Stimulated activated CD8-positive, alpha-beta memory T cell treated with anti-CD3 and anti-CD28 coated beads, Interleukin-4, amount 100 ng/mL, for 1 hour (primary cell): ENCODE measurements at regions not wholly inside any gene's neighbourhood (a gene's known extent, or its start where the extent isn't known, plus 50 kb on each side); places are given as distances from the start of the nearest gene placed in this dataset.

Experiments
- DNase-seq, 2 donors: peaks; one replicate each; pipeline ENCODE4 v3.0.0-alpha.2; 2020; ENCODE audit warnings: low read depth in 2 of 2, low spot score in 1 of 2

DNA sequence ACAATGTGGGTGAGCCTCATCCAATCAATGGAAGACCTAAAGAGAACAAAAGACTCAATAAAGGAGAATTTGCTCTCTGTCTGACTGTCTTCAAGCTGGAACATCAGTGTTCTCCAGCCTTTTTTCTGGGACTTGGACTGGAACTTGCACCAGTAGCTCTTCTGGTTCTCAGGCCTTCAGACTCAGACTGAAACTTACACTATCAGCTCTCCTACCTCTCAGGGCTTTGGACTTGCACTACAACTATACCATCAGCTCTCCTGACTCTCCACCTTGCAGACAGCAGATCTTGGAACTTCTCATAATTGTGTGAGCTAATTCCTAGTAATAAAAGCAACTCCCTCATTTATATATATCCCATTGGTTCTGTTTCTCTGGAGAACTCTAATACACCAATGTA, 185.9 kb downstream of the SMIM20 start:
- no peak for DNase-seq

DNA sequence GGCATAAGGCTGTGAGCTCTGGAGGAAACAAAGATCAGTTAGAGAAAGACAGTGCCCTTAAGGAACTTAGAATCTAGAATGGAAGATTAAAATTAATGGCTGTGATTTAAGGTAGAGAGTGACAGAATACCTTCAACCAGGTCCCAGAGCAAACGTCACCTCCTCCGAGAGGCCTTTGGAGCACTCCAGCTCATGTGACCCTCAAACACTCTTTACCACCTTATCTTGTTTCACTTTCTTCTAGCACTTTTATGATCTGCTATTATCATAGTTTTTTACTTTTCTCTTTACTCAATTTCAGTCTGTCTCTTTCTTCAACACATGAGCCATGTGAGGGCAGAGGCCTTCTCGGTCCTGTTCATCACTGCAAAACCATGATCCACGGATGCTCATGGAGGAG, 187.0 kb downstream of the SMIM20 start:
- no peak for DNase-seq

DNA sequence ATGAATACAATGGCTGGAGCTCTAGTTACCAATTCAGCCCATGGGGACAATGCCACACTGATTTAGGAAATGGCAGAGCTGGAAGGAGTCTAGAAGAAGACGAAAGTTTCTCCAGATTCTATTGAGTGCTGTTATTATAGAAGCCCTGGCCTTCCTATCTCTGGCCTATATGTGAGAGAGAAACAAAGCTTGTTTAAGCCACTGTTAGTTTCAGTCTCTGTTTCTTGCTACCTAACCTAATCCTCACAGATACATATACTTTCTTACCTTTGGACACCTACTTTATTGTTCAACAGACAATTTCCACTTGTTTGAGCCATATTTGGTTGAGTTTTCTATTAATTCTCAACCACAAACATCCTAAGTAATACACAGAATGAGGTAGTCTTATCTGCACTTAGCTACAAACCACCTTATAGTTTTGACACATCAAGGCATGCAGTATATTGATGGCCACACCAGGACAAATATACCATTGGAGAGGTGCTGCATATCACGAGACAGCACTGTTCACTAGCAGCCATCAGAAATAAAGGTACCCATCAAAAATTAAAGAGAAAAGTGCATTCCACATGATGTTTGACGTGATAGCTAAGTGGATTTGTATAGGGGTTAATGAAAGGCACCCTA, 190.2 kb downstream of the SMIM20 start:
- DNase-seq, result no peak

DNA sequence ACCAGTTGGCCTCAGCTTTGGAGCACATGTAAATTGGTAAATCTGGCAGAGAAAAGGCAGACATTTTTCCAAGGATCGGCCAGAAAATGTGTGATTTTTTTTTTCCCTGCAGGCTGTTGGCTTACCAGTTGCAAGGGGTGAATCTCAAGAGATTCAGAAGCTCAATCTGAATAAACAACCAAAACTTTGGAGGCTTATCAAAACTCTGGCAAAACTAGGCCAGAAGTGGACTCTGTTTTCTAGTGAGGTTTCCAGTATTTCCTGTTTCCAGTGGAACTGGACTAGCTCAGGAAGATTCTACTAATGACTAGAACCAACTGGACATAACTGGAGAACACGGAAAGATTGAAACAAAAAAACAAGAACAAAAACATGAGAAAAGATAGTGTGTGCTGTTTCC, 191.3 kb downstream of the SMIM20 start:
- DNase-seq, result no peak

DNA sequence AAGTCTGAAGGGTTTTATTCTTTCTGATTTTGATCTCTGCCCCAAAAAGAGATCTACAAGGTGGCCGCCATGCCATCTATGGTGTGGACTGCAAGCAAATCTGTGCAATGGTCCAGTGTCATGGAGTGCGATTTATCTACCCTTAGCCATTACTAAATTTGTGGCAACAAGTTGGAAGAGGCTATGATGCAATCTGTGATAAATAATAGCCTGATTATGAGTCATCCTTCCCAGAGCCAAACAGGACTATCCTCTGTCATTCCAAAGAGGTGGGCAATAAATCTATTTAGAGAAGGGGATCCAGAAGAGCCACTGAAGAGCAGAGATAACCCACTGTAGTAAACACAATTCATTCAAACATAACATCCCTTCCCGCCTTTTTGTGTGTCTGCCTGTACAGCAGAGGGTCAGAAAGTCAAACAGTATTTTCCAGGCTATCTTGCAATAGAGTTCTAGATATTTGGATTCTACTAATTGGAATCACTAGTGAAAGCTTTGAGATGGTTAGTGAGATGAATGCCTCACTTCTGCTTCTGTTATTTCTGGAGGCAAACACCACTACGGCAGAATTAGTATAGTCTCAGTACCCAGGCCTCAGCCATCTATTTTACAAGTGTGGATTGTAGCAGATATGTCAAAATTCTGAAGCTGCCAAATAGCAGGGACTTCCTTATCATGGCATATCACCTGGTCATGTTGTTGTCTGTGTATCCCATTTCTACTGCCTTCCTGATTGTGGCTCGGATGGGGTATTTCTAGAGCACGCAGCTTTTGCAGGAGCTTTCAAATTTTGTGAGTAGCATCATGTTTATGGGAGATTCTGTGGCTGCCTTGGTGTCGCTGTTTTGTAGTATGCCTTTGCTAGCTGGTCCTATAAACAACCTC, 192.0 kb downstream of the SMIM20 start:
- DNase-seq, result no peak

DNA sequence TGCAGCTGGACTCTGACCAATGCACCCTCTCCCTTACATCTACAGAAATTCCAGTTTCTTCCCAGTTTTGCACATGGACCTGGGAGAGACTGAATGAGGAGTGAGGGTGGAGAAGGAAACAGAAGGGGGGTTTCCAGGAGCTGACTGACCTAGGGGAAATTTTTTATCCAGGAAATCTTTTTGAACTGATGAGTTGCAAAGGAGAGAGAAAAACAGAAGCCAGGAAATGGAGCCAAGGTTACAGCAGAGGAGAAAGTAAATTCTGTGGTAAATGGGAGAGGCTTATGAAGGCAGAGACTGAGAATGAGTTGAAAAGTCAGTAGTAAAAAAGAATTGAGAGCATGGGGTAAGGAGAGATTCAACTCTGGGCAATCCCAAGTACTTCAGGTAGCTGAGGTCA, 192.8 kb downstream of the SMIM20 start:
- DNase-seq, result no peak

DNA sequence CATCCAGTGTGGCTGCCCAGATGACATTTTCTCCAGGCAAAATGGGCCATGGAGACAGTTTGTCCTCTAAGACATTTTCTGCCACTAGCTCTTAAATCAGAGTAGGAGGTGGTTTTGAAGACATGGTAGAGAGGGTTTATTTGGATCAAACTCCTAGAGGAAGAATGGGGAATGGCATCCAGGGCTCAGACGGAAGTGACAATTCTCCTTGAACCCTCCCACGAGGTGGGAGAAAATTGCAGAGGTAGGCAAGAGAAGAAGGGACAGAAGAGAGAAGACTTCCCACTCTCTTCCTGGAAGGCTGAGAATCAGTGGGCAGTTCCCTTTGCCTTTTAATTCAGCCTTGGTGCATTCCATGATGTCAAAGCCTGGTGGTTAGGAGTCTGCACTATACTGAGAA, 194.0 kb downstream of the SMIM20 start:
- DNase-seq, result no peak

DNA sequence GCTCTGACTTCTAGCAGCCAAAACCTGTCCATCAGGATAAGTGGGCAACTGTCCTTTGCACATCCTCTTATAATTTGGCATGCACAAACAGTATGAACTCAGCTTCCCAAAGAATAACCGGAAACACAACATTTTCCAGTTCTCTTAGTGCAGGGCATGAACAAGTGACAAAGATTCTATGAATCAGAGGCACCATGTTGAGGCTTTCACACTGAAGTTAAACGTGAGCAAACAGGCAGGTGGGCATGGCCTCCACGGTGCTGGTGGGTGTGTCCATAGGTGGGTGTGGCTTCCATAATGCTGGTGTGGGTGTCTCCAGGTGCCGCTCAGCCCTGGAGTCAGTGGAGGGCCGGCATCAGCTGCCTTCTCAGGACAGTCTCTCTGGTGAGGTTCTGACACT, 196.5 kb downstream of the SMIM20 start:
- no peak for DNase-seq

DNA sequence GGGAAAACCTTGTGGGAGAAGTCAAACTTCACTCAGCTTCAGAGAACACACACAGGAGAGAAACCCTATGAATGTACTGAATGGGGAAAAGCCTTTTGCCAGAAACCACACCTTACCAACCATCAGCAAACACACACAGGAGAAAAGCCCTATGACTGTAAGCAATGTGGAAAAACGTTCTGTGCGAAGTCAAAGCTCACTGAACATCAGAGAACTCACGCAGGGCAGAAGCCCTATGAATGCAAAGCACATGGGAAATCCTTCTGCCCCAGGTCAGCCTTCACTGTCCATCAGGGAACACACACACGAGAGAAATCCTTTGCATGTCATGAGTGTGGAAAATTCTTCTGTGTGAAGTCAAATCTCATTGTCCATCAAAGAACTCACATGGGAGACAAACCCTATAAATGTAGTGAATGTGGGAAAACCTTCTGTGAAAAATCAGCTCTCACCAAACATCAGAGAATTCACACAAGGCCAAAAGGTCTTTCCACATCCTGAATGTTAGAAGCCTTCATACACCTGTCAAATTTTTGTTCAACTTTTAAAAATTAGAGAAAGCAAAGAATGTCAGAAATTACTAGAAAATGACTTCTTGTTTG, 199.4 kb downstream of the SMIM20 start:
- no peak for DNase-seq

DNA sequence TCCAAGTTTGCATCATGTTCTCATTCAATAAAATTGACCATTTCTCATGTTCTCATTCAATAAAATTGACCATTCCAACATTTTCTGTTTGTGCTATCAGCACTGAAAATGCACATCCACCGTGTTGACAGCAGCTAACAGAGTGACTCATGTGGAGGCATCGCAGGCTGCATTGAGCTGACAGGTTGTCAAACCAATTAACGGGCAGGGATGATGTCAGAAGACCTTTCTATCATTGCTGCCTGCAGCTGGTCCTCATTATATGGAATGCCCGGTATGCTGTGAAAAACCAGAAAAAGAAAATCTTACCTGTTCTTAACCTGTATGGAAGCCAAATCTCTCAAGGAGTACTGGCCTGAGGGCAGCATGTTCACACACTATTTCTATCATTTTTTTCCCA, 202.0 kb downstream of the SMIM20 start:
- no peak for DNase-seq

DNA sequence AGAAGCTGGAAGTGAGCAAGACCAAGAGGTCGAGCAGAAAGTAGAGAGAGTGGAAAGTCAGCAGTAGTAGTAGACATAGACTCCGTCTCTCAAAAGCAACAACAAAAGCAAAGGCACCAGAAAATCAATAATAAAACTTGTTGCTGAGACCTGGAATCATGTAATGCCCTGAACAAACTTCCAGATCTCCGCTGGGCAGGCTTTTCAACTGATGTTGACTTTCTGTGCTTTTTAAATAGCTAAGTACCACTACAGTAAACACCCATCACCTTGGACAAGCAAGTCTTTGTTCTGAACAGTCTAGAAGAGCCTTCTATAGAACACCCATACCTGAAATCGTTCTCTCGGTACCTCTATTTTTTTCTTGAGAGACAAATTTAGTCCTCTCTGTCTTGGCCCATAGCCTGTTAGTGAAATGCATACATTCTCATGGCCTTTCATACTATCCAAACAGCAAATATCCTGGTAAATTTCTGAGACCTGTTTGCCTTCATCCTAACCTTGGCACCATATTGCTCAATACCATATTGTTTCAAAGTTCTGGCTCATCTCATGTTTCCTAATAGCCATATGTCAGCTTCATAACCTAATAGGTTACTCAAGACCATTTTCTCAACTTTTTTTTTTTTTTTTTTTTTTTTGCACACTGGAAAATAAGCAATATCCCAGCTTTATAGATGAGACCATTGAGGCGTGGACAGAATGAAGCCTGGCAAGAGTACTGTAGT, 200.6 kb upstream of the RBPJ start:
- no peak for DNase-seq

DNA sequence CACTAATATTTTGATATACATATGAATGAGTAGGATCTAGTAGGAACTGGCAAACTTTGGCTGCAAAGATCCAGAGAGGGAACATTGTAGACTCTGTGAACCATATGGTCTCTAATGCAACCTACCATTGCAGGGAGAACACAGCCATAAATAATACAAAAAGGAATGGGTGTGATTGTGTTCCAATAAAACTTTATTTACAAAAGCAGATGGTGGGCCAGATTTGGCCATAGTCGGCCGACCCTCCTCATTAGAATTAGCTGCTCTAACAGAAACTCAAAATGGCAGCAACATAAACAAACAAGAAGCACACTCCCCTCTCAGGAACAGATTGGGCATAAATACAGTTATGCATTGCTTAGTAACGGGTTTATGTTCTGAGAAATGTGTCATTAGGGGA, 198.1 kb upstream of the RBPJ start:
- DNase-seq, result no peak

DNA sequence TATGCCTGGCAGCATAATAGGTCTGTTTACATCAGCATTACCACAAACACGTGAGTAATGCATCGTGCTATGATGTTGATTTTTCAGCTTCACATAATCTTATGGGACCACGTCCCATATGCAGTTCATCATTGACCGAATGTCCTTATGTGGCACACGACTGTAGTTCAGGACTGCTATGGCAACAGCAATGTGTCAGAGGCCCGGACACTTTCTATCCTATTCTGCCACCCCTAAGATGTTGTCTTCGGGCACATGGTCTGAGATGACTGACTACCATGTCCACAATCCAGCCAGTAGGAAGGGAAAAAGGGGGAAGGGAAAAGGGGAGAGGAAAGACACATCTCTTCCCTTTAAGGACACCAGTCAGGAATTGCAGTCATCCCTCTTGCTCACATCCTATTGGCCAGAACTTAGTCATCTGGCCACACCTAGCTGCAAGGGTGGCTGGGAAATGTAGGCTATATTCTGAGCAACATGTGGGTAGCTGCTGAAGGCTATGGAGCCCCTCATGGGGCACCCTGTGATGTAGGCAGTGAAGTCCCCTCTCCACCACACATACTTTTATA, 196.0 kb upstream of the RBPJ start:
- DNase-seq, result no peak

DNA sequence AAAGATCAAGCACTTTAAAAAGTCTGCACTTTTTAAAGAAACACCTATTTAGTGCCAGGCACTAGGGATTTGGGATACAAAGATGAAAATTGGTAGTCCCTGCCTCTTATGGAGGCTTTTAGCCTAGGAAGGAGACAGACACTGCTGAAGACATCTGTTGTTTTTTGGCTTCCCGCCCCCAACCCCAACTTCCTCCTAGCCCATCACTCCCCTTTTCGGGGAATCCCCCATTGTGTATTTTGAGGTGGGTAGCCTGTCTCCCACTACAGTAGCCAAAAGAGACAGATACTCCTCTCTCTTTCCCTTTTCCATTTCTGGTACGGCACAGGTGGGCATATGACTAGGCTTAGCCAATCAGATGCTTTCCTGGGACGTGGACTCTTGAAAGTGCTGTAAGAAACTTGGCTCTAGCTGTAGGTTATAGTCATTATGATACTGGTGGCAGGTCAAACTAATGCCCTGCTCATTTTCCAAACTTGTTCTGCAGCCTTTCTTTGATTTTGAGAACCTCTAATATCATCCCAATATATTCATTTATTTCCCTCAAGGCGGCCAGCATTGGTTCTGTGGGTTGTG, 194.6 kb upstream of the RBPJ start:
- no peak for DNase-seq

DNA sequence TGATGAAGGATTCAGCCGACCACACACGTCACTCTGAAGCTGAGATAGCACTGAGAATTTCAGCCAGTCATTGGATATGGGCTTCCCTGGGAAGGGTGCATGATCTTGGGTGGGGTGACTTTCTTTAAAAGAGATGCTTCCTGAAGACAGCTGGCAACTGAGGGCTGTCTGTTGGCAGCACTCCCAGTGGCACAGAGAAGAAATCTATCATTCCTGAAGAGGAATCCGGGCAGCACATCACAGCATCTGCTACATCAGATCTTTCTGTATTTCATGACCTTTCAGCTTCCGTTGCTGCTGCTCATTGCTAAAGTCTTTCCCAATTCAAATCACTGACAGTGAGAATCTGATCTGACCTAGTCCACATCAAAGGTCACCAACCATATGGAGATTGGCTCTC, 193.8 kb upstream of the RBPJ start:
- no peak for DNase-seq

DNA sequence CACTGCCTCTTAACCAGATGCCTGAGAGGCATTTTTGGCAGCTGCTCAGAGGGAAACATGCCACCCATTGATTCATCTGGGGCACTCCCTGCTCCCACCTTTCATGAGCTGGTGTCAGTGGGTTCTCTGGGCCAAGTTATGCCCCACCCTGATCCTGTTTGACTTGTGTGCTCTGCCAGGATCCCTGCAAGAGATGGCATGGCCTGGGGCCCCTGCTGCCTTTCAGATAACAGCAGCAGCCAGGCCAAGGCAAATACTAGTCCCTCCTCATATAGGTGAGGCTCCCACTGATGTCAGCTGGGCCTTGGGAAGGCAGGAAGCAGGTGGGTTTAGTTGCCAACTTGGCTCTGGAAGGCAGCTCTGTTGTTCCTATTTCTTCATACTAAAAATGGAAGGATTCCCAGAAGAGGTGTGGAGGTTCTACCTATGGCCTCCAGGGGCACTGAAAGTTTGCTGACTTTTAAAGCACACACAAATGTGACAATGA, 192.9 kb upstream of the RBPJ start:
- DNase-seq, result no peak

DNA sequence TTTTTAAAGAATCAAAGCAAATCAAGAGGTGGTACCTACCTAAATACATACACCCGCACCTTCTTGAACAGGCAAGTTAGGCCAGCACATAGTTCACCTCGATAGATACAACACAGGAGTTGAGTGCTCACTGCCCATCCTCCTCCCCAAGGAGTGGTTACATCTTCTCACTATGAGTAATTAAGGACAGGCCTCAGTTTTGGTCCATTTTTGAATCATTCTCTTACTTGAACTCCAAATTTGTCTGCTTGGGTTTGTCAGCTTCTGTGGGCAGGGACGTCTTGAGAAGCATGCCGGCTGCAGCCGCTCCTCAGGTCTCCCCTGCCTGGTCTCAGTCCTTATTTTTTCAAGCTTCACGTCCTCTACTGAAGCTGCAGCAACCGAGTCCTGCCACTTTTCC, 190.6 kb upstream of the RBPJ start:
- DNase-seq, result no peak

DNA sequence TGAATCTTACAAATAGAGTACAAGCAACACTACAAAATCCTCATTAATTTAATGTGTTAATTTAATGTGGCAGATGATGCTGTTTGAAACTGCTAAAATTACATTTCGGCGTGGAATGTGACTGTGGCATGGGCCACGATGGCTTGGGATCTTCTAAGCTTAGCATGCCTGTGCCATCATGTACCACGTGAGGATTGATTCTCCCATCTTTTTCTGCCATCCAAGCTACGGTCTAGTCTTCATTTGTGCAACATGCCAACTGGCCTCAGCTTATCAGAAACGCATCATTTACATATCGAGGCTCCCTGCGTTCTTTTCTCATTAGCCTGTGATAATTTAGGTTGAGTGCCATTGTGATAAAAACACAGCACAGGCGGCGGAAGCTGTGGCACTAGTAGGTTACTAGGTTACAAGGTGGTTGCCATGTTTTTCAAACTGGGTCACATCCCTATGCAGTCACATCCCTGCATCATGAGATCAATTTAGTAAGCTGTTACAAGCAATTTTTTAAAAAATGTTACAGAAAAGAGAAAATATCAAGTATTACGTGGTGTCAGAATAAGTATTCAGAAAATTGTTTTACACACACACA, 189.9 kb upstream of the RBPJ start:
- DNase-seq, result no peak

DNA sequence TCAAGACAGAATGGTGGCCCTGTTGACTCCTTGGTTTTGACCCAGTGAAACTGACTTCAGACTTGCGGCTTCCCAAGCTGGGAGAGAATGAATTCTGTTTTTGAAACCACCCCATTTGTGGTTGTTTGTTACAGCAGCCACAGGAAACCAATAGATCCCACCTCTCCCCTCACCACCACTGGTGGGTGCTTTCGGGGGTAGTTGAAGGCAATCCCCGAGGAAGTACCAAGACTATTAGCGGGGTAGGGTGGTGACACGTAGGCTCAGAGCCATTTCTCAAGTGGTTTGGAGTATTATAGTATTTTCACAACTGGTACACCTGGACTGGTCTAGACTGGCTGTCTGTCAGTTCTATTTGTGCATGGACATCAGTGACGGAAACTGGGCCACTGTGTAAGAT, 189.1 kb upstream of the RBPJ start:
- DNase-seq, result peak in 1 of 2 donors; percentile 2

DNA sequence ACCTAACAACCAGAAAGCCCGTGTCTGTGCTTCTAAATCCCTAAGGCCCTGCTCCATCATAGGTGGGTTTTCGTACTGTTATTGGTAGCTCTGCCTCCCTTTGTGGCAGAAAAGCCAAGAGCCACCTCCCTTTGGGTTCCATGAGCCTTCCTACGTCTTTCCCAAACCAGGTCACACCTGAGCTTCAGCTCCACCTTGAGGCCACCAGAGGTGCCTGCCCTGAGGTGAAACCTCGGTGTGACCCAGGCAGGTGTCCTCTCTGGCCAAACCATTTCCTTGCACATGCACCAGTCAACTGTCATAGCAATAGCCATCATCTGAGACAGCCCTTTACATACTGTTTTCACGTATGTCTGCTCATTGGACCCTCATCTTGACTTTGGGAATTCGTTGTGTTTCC, 188.0 kb upstream of the RBPJ start:
- no peak for DNase-seq

DNA sequence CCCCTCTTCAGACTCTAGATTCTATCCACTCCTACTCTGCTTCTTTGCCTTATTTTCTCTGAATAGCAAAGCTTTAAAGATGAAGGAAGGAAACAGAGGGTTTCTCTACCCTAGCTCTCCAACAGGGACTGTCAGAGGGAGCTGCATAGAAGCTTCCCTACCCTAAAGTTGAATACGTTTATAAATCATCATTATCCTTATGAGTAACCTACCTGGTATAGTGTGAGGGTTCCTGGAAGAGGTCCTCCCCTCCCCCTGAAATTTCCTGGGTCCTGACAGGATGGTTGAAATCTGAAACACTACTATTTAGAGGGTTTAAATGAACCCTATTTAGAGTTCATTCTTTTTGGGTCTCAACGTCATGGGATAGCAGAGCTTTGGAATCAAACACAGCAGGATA, 187.0 kb upstream of the RBPJ start:
- no peak for DNase-seq
